Right lung (tissue), 2 donors: ENCODE measurements at regions not wholly inside any gene's neighbourhood (a gene's known extent, or its start where the extent isn't known, plus 50 kb on each side); places are given as distances from the start of the nearest gene placed in this dataset.

Source experiments
- DNase-seq, 2 donors: peaks; one replicate each; pipeline ENCODE4 v3.0.0-alpha.2; 2013

DNA sequence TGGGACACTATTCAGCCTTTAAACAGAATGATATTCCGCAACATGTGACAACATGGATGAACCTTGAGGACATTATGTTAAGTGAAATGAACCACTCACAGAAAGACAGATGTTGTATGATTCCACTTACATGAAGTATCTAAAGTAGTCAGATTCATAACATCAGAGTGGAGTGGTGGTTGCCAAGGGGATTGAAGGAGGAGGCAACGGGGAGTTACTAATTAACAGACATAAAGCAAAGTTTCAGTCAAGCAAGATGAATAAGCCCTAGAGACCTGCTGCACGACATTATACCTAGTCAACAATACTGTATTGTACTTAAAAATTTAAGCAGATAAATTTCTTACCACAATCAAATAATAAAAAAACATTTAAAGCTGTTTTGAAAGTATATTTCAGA lies 105.0 kb upstream of the NR0B1 start:
- peak in 1 of 2 donors; percentile 7 for DNase-seq

DNA sequence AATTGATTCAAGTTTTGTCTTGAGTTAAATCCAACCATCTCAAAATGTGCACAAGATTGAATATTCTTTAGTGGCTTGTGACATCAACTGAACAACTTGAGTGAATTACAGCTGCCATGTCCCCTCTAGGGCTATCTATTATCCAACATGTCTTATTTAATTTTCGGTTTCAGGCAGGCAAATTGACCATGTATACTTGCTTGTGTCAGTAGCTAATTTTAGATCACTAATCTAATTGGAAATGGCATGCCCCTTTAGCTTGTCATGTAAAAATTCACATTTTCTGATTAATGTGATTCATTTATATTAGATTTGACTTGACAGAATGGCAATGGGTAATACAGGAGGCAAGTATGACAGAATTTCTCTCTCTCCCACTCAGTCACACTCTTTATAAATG lies 93.2 kb upstream of the NR0B1 start:
- no peak for DNase-seq

DNA sequence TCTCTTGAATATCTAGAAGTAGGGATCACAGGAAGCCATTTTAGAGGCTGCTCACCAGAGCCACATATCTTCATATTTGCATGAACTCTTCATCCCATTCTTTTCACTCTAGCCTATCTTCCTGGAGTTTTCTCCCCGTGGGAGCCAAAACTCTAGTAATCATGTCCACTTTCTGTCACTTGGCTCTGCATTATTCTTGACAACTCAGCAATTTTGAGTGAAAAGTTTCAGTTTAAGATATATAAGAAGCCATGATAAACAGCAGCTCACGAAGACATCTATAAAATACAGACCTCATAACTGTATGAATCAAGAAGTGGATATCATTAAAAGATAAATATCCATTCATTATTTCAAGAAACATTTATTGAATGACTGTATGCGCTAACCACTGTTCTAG lies 79.1 kb upstream of the NR0B1 start:
- no peak for DNase-seq

DNA sequence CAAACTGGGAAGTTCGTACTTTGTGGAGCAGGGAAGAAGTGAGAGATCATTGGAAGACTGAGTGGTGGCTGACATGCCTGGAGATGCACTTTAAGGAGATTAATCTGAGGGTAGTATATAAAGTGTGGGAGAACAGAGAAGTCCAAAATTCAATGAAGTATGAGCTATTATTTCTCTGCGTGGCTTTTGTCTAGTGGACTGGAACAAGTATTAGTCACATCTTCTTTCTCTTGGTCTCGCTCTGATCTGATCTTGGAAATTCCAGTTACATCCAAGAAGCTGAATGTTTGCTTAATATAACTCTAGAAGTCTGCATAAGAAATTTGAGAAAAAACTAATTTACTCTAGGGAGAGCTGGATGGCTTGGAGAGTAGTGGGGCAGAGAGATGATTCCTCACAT lies 64.8 kb upstream of the NR0B1 start:
- no peak for DNase-seq

DNA sequence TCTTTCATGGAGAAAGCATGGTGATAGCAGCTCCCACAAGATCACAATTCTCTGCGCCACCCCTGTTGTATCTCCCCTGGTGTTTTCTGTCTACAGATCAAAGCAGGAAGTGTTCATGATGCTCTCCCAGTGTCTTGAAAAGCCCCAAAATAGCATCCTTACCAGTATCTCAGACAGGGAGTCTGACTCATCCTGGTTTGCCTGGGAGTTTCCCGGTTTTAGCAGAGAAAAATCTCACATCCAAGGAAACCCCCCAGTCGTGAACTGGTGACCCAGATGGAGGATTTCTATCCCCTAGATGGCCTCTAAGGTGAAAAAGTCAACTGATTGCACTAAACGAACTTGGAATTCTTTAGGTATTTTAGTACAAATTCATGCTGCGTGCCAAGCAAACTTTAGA lies 64.3 kb upstream of the NR0B1 start:
- no peak for DNase-seq

DNA sequence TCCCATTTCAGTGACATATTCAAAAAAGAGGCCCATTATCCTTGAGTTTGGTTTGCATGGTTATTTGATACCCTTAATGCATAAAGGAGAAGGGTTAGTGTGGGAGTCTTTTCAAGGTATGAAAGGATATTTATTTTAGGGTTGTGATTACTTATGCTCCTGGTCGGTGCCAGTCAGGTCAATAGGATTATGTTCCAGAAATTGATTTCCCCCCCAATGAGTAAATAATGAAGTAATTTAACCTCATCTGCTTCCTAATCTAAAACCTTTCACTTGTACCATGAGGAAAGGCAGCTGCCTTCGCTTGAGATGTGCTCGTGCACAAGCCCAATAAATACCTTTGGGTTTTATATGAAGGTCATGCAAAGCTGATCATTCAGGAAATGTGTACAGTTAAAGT lies 55.0 kb upstream of the NR0B1 start:
- no peak for DNase-seq
